ENCODE measurements at regions not wholly inside any gene's neighbourhood (a gene's known extent, or its start where the extent isn't known, plus 50 kb on each side); places are given as distances from the start of the nearest gene placed in this dataset.

- no peak overlapping the region for H3K4me3 ChIP-seq (ENCODE audit: low read length)
- no peak for TF ChIP-seq CTCF (conservative IDR thresholded peaks at IDR 0.05; ENCODE audit: low read length)
- DNase-seq (ENCODE audit: low read depth), result no peak
These were observed 293.9 kb upstream of the PARD3B start for GRCh38 chr2:204251158-204251997.

GRCh38 chr2:204251998-204252376 lies 293.3 kb upstream of the PARD3B start:
- no peak for DNase-seq (ENCODE audit: low read depth)
- TF ChIP-seq CTCF (conservative IDR thresholded peaks at IDR 0.05; ENCODE audit: low read length), result no peak
- no peak overlapping the region for H3K4me3 ChIP-seq (ENCODE audit: low read length)

- no peak for DNase-seq (ENCODE audit: low read depth)
- H3K4me3 ChIP-seq (ENCODE audit: low read length), result no peak overlapping the region
- no peak for TF ChIP-seq CTCF (conservative IDR thresholded peaks at IDR 0.05; ENCODE audit: low read length)
These were observed 290.2 kb upstream of the PARD3B start for GRCh38 chr2:204255071-204255470.

GRCh38 chr2:204255526-204255925 lies 289.7 kb upstream of the PARD3B start:
- DNase-seq (ENCODE audit: low read depth), result no peak
- no peak for TF ChIP-seq CTCF (conservative IDR thresholded peaks at IDR 0.05; ENCODE audit: low read length)
- no peak overlapping the region for H3K4me3 ChIP-seq (ENCODE audit: low read length)

GRCh38 chr2:204257781-204258180 lies 287.5 kb upstream of the PARD3B start:
- H3K4me3 ChIP-seq (ENCODE audit: low read length), result no peak overlapping the region
- no peak for DNase-seq (ENCODE audit: low read depth)
- no peak for TF ChIP-seq CTCF (conservative IDR thresholded peaks at IDR 0.05; ENCODE audit: low read length)

- TF ChIP-seq CTCF (conservative IDR thresholded peaks at IDR 0.05; ENCODE audit: low read length), result no peak
- H3K4me3 ChIP-seq (ENCODE audit: low read length), result no peak overlapping the region
- DNase-seq (ENCODE audit: low read depth), result no peak
These were observed 286.4 kb upstream of the PARD3B start for GRCh38 chr2:204258890-204259289.

- DNase-seq (ENCODE audit: low read depth), result peak; percentile 73
- H3K4me3 ChIP-seq (ENCODE audit: low read length), result no peak overlapping the region
- TF ChIP-seq CTCF (conservative IDR thresholded peaks at IDR 0.05; ENCODE audit: low read length), result peak; percentile 81
These were observed 285.0 kb upstream of the PARD3B start for GRCh38 chr2:204260162-204260877.

All from AG10803 (cell line).